Natural killer cell (primary cell): ENCODE measurements at regions not wholly inside any gene's neighbourhood (a gene's known extent, or its start where the extent isn't known, plus 50 kb on each side); places are given as distances from the start of the nearest gene placed in this dataset.

Experiments
- ATAC-seq, 3 donors: fragments of 150-1000 bp in 2 of 3; fragments of 200-7000 bp in 1 of 3; cut with Tn5 transposase; 1 replicate in 1 of 3; 2 replicates in 2 of 3; pipeline ENCODE4 v1.10.0; 2021; ENCODE audit warnings: mild to moderate bottlenecking in 2 of 3, moderate library complexity in 2 of 3
- DNase-seq, 2 donors: peaks; one replicate each; pipeline versions ENCODE4 v3.0.0 to v3.0.0-alpha.2; 2013 to 2021; ENCODE audit warnings: mixed read lengths in 1 of 2
- H3K27ac ChIP-seq: one replicate; pipeline ENCODE4 v1.5.1; 2013; ENCODE audit warnings: mild to moderate bottlenecking, low read length
- H3K27me3 ChIP-seq: one replicate; pipeline ENCODE4 v1.6.1; 2013; ENCODE audit warnings: low read length; ENCODE audit not compliant: control insufficient read depth, insufficient read depth
- H3K36me3 ChIP-seq: one replicate; pipeline ENCODE4 v1.6.1; 2013; ENCODE audit warnings: low read length; ENCODE audit not compliant: control insufficient read depth, insufficient read depth
- H3K4me1 ChIP-seq: one replicate; pipeline ENCODE4 v1.6.1; 2013; ENCODE audit warnings: low read length; ENCODE audit not compliant: control insufficient read depth, insufficient read depth
- H3K4me3 ChIP-seq: one replicate; pipeline ENCODE4 v1.5.1; 2013; ENCODE audit warnings: low read length
- H3K9me3 ChIP-seq: one replicate; pipeline ENCODE4 v1.6.1; 2013; ENCODE audit warnings: low read length; ENCODE audit not compliant: control insufficient read depth, insufficient read depth
- H3K27ac Mint-ChIP-seq, 2 donors: one replicate each; pipeline ENCODE4 v1.8.0; 2022; ENCODE audit warnings: mild to moderate bottlenecking in 2 of 2, mixed read lengths in 2 of 2, moderate library complexity in 1 of 2
- H3K27me3 Mint-ChIP-seq, 2 donors: one replicate each; pipeline ENCODE4 v1.8.0; 2022; ENCODE audit warnings: low read depth in 2 of 2, mixed read lengths in 2 of 2
- H3K36me3 Mint-ChIP-seq: one replicate; pipeline ENCODE4 v1.8.0; 2022; ENCODE audit warnings: mixed read lengths
- H3K4me1 Mint-ChIP-seq, 2 donors: one replicate each; pipeline ENCODE4 v1.8.0; 2022; ENCODE audit warnings: mixed read lengths in 2 of 2
- H3K4me3 Mint-ChIP-seq: one replicate; pipeline ENCODE4 v1.8.0; 2022; ENCODE audit warnings: mild to moderate bottlenecking, moderate library complexity, mixed read lengths
- H3K9me3 Mint-ChIP-seq, 2 donors: one replicate each; pipeline ENCODE4 v1.8.0; 2022; ENCODE audit warnings: mixed read lengths in 2 of 2
- WGBS: methylation state at CpG from one replicate; pipeline ENCODE4 v1.1.7; 2013; ENCODE audit warnings: missing lambda C conversion rate; ENCODE audit not compliant: insufficient coverage; 5-methylcytosine and 5-hydroxymethylcytosine counted together
- intact Hi-C: fragments of 100-400 bp; cut with micrococcal nuclease; formaldehyde crosslinking; loops from one replicate; pipeline ENCODE4 v1.14.2; 2022
- TF ChIP-seq, protein P1 (sequence below): fragments of 200-600 bp; IDR thresholded peaks from one replicate; pipeline ENCODE4 v1.8.0; 2022; ENCODE audit warnings: antibody characterized with exemption

DNA sequence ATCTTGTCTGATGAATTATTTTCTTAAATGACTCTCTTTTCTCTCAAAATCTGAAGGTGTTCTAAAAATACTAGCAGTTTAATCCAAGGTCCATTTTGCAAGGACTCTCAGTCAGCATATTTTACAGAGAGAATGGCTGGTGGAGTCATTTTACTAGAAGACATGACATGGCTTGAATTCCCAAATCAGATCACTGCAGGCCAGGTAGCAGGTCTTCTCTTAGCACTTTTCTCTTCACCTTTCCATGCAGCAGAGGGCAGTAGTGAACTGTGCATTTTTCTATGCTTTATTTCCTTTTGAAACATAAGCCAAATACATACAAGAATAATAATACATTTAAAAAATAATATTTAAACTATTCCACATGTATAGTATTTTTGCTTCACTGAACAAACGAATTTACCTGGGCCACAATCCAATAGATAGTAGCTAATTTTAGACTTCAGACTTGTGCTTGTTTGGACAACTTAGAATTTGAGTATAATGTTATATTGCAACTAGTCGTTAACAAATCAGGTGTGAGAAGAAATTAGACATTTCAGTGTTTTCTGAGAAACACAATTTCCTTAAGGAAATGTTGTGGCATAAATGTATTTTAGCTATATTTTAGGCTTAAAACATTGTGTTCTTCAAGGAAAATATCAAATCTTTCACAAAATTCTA is 289.4 kb upstream of the DAB2 start:
- Histone ChIP-seq H3K27me3 (peaks cover 2% of the 10 kb centered on the region), H3K4me1 (no peaks in the 10 kb centered on the region), H3K4me3 (no peak overlapping the region), H3K9me3 (no peaks in the 10 kb centered on the region), H3K27ac (no peak overlapping the region), H3K36me3 (no peaks in the 10 kb centered on the region)
- TF ChIP-seq, protein P1, sequence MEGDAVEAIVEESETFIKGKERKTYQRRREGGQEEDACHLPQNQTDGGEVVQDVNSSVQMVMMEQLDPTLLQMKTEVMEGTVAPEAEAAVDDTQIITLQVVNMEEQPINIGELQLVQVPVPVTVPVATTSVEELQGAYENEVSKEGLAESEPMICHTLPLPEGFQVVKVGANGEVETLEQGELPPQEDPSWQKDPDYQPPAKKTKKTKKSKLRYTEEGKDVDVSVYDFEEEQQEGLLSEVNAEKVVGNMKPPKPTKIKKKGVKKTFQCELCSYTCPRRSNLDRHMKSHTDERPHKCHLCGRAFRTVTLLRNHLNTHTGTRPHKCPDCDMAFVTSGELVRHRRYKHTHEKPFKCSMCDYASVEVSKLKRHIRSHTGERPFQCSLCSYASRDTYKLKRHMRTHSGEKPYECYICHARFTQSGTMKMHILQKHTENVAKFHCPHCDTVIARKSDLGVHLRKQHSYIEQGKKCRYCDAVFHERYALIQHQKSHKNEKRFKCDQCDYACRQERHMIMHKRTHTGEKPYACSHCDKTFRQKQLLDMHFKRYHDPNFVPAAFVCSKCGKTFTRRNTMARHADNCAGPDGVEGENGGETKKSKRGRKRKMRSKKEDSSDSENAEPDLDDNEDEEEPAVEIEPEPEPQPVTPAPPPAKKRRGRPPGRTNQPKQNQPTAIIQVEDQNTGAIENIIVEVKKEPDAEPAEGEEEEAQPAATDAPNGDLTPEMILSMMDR: peak; percentile 40
- intact Hi-C loops: no loop called here
- DNase-seq (peak in 1 of 2 donors; percentile 74), ATAC-seq (no peak)
- 57% methylated on average over 2 of the region's 2 CpGs for WGBS
- H3K4me3 Mint-ChIP-seq: no peak overlapping the region
- no peaks in the 10 kb centered on the region for H3K4me1 Mint-ChIP-seq
- H3K27me3 Mint-ChIP-seq: peaks cover 7 to 8% of the 10 kb centered on the region in 2 donors
- no peaks in the 10 kb centered on the region for H3K36me3 Mint-ChIP-seq
- H3K9me3 Mint-ChIP-seq: no peaks in the 10 kb centered on the region
- H3K27ac Mint-ChIP-seq: no peak overlapping the region

DNA sequence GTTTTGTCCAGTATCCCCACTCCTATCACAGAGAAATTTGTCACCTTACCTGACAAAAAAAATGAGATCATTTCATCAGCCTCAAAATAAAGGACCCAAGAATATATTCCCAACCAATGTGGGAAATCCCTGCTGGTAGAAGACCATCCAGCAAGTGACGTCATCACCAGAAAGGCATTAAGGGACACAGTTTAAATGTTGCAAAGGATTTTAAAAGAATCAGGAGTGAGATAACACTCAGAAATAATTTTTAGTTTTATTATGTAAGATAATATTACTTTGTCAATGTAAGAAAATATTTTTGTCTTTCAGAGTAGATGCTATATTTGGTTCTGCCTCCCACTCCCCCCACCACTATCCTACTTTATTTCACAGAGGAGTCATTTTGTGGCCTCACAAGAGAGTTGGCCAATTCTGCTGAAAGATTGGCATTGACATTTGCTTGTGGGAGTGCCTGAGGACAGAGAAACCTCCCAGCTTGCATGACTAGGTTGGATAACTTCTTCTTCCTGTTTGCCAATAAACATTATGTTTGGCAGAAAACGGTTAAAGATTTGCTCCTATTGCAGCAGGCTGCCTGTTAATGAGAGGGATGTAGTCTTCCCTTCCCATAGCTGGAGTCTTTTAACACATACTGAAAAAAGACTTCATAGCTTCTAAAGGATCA is 288.6 kb upstream of the DAB2 start:
- Mint-ChIP-seq H3K36me3 (no peaks in the 10 kb centered on the region), H3K4me3 (no peak overlapping the region), H3K27me3 (peaks cover 8% of the 10 kb centered on the region in 2 donors), H3K27ac (no peak overlapping the region), H3K9me3 (no peaks in the 10 kb centered on the region), H3K4me1 (no peaks in the 10 kb centered on the region)
- TF ChIP-seq, protein P1: no peak
- no peak overlapping the region for H3K4me3 ChIP-seq
- intact Hi-C loops: no loop called here
- DNase-seq: no peak
- ATAC-seq: no peak
- 63% methylated on average over 1 of the region's 2 CpGs for WGBS
- no peaks in the 10 kb centered on the region for H3K4me1 ChIP-seq
- no peaks in the 10 kb centered on the region for H3K36me3 ChIP-seq
- H3K9me3 ChIP-seq: no peaks in the 10 kb centered on the region
- no peak overlapping the region for H3K27ac ChIP-seq
- peaks cover 5% of the 10 kb centered on the region for H3K27me3 ChIP-seq

DNA sequence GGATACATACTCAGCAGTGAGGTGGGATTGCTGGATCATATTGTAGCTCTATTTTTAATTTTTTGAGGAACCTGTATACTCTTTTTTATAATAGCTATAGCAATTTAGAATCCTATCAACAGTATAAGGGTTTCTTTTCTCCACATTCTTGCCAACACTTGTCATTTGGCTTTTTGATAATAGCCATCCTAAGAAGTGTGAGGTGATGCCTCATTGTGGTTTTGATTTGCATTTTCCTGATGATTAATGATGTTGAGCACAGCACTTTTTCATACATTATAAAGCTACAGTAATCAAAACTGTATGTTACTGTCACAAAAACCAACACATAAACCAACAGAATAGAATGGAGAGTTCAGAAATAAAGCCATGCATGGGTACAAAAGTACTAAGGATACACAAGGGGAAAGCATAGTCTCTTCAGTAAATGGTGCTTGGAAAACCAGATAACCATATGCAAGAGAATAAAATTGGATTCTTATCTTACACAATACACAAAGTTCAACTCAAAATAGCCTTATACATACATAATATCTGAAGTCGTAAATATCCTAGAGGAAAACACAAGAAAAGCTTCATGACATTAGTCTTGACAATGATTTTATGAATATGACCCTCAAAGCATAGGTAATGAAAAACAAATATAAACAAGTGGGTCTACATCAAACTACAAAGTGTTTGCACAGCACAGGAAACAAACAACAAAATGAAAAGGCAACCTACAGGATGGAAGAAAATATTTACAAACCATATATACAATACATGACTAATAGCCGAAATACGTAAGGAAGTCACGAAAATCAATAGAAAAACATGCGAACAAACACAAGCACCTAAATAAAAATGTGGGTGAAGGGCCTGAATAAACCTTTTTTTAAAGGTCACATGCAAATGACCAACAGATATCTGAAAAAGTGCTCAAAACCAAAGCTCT is 287.8 kb upstream of the DAB2 start:
- H3K4me3 Mint-ChIP-seq: no peak overlapping the region
- H3K4me1 Mint-ChIP-seq: no peaks in the 10 kb centered on the region
- no peaks in the 10 kb centered on the region for H3K36me3 Mint-ChIP-seq
- H3K27me3 Mint-ChIP-seq: peaks cover 5 to 8% of the 10 kb centered on the region in 2 donors
- 86% methylated on average over 4 of the region's 5 CpGs for WGBS
- no peak overlapping the region for H3K27ac ChIP-seq
- no peaks in the 10 kb centered on the region for H3K4me1 ChIP-seq
- TF ChIP-seq, protein P1: no peak
- H3K27ac Mint-ChIP-seq: no peak overlapping the region
- no peak overlapping the region for H3K4me3 ChIP-seq
- no peak for ATAC-seq
- intact Hi-C loops: no loop called here
- H3K27me3 ChIP-seq: peaks cover 5% of the 10 kb centered on the region
- no peaks in the 10 kb centered on the region for H3K9me3 Mint-ChIP-seq
- DNase-seq: no peak
- H3K36me3 ChIP-seq: no peaks in the 10 kb centered on the region
- H3K9me3 ChIP-seq: no peaks in the 10 kb centered on the region
